ENCODE measurements at regions not wholly inside any gene's neighbourhood (a gene's known extent, or its start where the extent isn't known, plus 50 kb on each side); places are given as distances from the start of the nearest gene placed in this dataset.

DNA sequence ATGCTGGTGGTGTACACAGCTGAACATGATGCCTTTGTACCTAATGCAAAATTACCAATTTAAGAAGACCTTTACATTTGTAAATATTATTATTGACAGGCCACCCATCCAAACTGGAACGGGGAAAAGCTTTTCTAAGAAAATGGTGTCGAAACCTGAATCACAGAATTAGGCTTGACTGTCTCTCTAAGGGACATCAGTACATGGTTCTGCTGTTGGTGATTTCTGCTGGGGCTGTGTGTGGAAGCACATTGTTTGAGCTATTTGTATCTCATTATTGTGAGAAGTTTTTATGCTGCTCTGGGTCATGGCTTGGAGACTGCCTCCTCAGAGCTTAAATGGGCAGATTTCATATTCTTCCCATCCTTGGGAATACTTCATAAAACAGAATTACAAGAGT, 420.9 kb upstream of the POU3F3 start:
- Histone ChIP-seq H3K4me2 (ENCODE audit: insufficient read depth, low read length) (no peak overlapping the region), H3K27ac (ENCODE audit: low read length) (no peak overlapping the region), H3K4me1 (ENCODE audit: insufficient read depth, low read length) (no peaks in the 10 kb centered on the region), H3K36me3 (ENCODE audit: insufficient read depth, low read length) (no peaks in the 10 kb centered on the region), H3K27me3 (ENCODE audit: insufficient read depth, low read length, poor library complexity) (no peaks in the 10 kb centered on the region), H3K9me3 (ENCODE audit: insufficient read depth, low read length, severe bottlenecking) (no peaks in the 10 kb centered on the region), H2AFZ (ENCODE audit: low read depth, low read length) (no peak overlapping the region), H3K9ac (ENCODE audit: low read depth, low read length) (no peak overlapping the region), H3K4me3 (ENCODE audit: low read depth in 1 of 2, low read length in 2 of 2) (no peak overlapping the region), H3K79me2 (ENCODE audit: insufficient read depth, low read length) (no peaks in the 10 kb centered on the region), H4K20me1 (ENCODE audit: insufficient read depth, low read length) (no peaks in the 10 kb centered on the region)
- ATAC-seq (ENCODE audit: insufficient read depth, low read depth): no peak
- TF ChIP-seq, protein P1, sequence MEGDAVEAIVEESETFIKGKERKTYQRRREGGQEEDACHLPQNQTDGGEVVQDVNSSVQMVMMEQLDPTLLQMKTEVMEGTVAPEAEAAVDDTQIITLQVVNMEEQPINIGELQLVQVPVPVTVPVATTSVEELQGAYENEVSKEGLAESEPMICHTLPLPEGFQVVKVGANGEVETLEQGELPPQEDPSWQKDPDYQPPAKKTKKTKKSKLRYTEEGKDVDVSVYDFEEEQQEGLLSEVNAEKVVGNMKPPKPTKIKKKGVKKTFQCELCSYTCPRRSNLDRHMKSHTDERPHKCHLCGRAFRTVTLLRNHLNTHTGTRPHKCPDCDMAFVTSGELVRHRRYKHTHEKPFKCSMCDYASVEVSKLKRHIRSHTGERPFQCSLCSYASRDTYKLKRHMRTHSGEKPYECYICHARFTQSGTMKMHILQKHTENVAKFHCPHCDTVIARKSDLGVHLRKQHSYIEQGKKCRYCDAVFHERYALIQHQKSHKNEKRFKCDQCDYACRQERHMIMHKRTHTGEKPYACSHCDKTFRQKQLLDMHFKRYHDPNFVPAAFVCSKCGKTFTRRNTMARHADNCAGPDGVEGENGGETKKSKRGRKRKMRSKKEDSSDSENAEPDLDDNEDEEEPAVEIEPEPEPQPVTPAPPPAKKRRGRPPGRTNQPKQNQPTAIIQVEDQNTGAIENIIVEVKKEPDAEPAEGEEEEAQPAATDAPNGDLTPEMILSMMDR (IDR thresholded peaks at IDR 0.05; ENCODE audit: borderline replicate concordance, extremely low read depth, low read length, poor library complexity, severe bottlenecking): no peak
- no peak for TF ChIP-seq EZH2 (IDR thresholded peaks at IDR 0.05; ENCODE audit: borderline replicate concordance, low read depth, low read length, severe bottlenecking)
- no peak for DNase-seq

- Histone ChIP-seq H4K20me1 (ENCODE audit: insufficient read depth, low read length) (no peaks in the 10 kb centered on the region), H3K27ac (ENCODE audit: low read length) (no peak overlapping the region), H3K4me2 (ENCODE audit: insufficient read depth, low read length) (no peak overlapping the region), H3K79me2 (ENCODE audit: insufficient read depth, low read length) (no peaks in the 10 kb centered on the region), H3K27me3 (ENCODE audit: insufficient read depth, low read length, poor library complexity) (no peaks in the 10 kb centered on the region), H2AFZ (ENCODE audit: low read depth, low read length) (no peak overlapping the region), H3K36me3 (ENCODE audit: insufficient read depth, low read length) (no peaks in the 10 kb centered on the region), H3K4me3 (ENCODE audit: low read depth in 1 of 2, low read length in 2 of 2) (no peak overlapping the region), H3K4me1 (ENCODE audit: insufficient read depth, low read length) (no peaks in the 10 kb centered on the region), H3K9me3 (ENCODE audit: insufficient read depth, low read length, severe bottlenecking) (no peaks in the 10 kb centered on the region), H3K9ac (ENCODE audit: low read depth, low read length) (no peak overlapping the region)
- no peak for DNase-seq
- ATAC-seq (ENCODE audit: insufficient read depth, low read depth): no peak
- TF ChIP-seq, protein P1 (IDR thresholded peaks at IDR 0.05; ENCODE audit: borderline replicate concordance, extremely low read depth, low read length, poor library complexity, severe bottlenecking): no peak
- TF ChIP-seq EZH2 (IDR thresholded peaks at IDR 0.05; ENCODE audit: borderline replicate concordance, low read depth, low read length, severe bottlenecking): no peak
Measured at GRCh38 chr2:104433657-104434056, 420.3 kb upstream of the POU3F3 start.

GRCh38 chr2:104434318-104434792, 419.6 kb upstream of the POU3F3 start:
- no peak overlapping the region for H3K9ac ChIP-seq (ENCODE audit: low read depth, low read length)
- TF ChIP-seq, protein P1 (IDR thresholded peaks at IDR 0.05; ENCODE audit: borderline replicate concordance, extremely low read depth, low read length, poor library complexity, severe bottlenecking): no peak
- TF ChIP-seq EZH2 (IDR thresholded peaks at IDR 0.05; ENCODE audit: borderline replicate concordance, low read depth, low read length, severe bottlenecking): no peak
- no peak overlapping the region for H3K4me2 ChIP-seq (ENCODE audit: insufficient read depth, low read length)
- no peak overlapping the region for H3K27ac ChIP-seq (ENCODE audit: low read length)
- DNase-seq (no peak), ATAC-seq (ENCODE audit: insufficient read depth, low read depth) (no peak)
- H4K20me1 ChIP-seq (ENCODE audit: insufficient read depth, low read length): no peaks in the 10 kb centered on the region
- no peaks in the 10 kb centered on the region for H3K27me3 ChIP-seq (ENCODE audit: insufficient read depth, low read length, poor library complexity)
- no peaks in the 10 kb centered on the region for H3K79me2 ChIP-seq (ENCODE audit: insufficient read depth, low read length)
- H3K36me3 ChIP-seq (ENCODE audit: insufficient read depth, low read length): no peaks in the 10 kb centered on the region
- no peak overlapping the region for H2AFZ ChIP-seq (ENCODE audit: low read depth, low read length)
- no peak overlapping the region for H3K4me3 ChIP-seq (ENCODE audit: low read depth in 1 of 2, low read length in 2 of 2)
- no peaks in the 10 kb centered on the region for H3K9me3 ChIP-seq (ENCODE audit: insufficient read depth, low read length, severe bottlenecking)
- no peaks in the 10 kb centered on the region for H3K4me1 ChIP-seq (ENCODE audit: insufficient read depth, low read length)

DNA sequence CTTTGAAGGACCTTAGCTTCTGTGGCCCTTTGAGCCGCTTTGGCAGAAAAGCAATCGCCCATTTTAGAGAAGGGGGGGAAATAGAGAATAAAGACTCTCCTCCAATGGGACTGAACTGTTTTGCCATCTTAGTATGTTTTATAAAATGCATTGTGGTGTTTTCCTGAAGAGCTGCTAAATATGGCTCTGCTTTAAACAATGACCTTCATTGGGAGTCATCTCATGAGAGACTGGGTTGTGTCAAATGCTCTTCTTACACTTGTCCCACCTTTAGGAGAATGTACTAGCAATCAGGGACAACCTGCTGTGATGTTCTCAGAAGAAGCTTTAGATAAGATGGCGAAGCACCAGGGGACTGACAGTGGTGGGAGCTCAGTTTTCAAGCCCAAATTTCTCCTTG, 418.9 kb upstream of the POU3F3 start:
- ATAC-seq (ENCODE audit: insufficient read depth, low read depth): no peak
- no peaks in the 10 kb centered on the region for H3K4me1 ChIP-seq (ENCODE audit: insufficient read depth, low read length)
- DNase-seq: no peak
- H3K36me3 ChIP-seq (ENCODE audit: insufficient read depth, low read length): no peaks in the 10 kb centered on the region
- H3K27me3 ChIP-seq (ENCODE audit: insufficient read depth, low read length, poor library complexity): no peaks in the 10 kb centered on the region
- no peak overlapping the region for H3K27ac ChIP-seq (ENCODE audit: low read length)
- no peak overlapping the region for H3K9ac ChIP-seq (ENCODE audit: low read depth, low read length)
- H2AFZ ChIP-seq (ENCODE audit: low read depth, low read length): no peak overlapping the region
- no peaks in the 10 kb centered on the region for H3K9me3 ChIP-seq (ENCODE audit: insufficient read depth, low read length, severe bottlenecking)
- H3K4me2 ChIP-seq (ENCODE audit: insufficient read depth, low read length): no peak overlapping the region
- TF ChIP-seq, protein P1 (IDR thresholded peaks at IDR 0.05; ENCODE audit: borderline replicate concordance, extremely low read depth, low read length, poor library complexity, severe bottlenecking): no peak
- no peak for TF ChIP-seq EZH2 (IDR thresholded peaks at IDR 0.05; ENCODE audit: borderline replicate concordance, low read depth, low read length, severe bottlenecking)
- H3K79me2 ChIP-seq (ENCODE audit: insufficient read depth, low read length): no peaks in the 10 kb centered on the region
- H3K4me3 ChIP-seq (ENCODE audit: low read depth in 1 of 2, low read length in 2 of 2): no peak overlapping the region
- no peaks in the 10 kb centered on the region for H4K20me1 ChIP-seq (ENCODE audit: insufficient read depth, low read length)
